Pancreas (tissue), 10 donors: ENCODE measurements at regions not wholly inside any gene's neighbourhood (a gene's known extent, or its start where the extent isn't known, plus 50 kb on each side); places are given as distances from the start of the nearest gene placed in this dataset.
"Not testable (repeated sequence)": the region's sequence is repeated elsewhere in the genome, so short reads cannot be mapped to it uniquely, and the experiment has no call there.

Experiments
- ATAC-seq, 4 donors: fragments of 200-7000 bp; cut with Tn5 transposase; one replicate each; pipeline versions ENCODE4 v1.8.0 to v1.9.1; 2020; ENCODE audit warnings: mild to moderate bottlenecking in 4 of 4, moderate library complexity in 4 of 4
- DNase-seq, 6 donors: peaks; one replicate each; pipeline ENCODE4 v3.0.0-alpha.2; 2020
- FAIRE-seq: peaks from 2 replicates; lab custom pipeline; 2012; peaks lifted over from hg19 to GRCh38; lab: Jason Lieb, UNC
- H3K27ac ChIP-seq, 4 donors: fragments of 200-600 bp; sonication (generic); 1 replicate in 3 of 4; 2 replicates in 1 of 4; pipeline versions ENCODE4 v1.5.0 to v1.8.0; 2020
- H3K27me3 ChIP-seq, 4 donors: fragments of 200-600 bp; one replicate each; pipeline ENCODE4 v1.8.0; 2021
- H3K36me3 ChIP-seq, 3 donors: fragments of 200-600 bp; sonication (generic) in 1 of 3; one replicate each; pipeline versions ENCODE4 v1.5.0 to v1.8.0; 2020 to 2021
- H3K4me1 ChIP-seq, 3 donors: fragments of 200-600 bp; one replicate each; pipeline ENCODE4 v1.8.0; 2021
- H3K4me3 ChIP-seq, 4 donors: fragments of 200-600 bp; sonication (generic) in 2 of 4; one replicate each; pipeline versions ENCODE4 v1.5.0 to v1.8.0; 2020 to 2021
- H3K9me3 ChIP-seq, 4 donors: fragments of 200-600 bp; one replicate each; pipeline ENCODE4 v1.8.0; 2021
- CTCF ChIP-seq, 4 donors: fragments of 200-600 bp; sonication (generic) in 3 of 4; IDR thresholded peaks; one replicate each; pipeline versions ENCODE4 v1.5.0 to v1.8.0; 2021; ENCODE audit warnings: antibody characterized with exemption in 4 of 4
- WGBS, 2 donors: extraction: QIAGEN DNeasy Blood & Tissue Kit; methylation state at CpG; one replicate each; pipeline ENCODE4 v1.1.7; 2013; 5-methylcytosine and 5-hydroxymethylcytosine counted together
- intact Hi-C, 3 donors: fragments of 100-400 bp; cut with DNase I; formaldehyde crosslinking; loops; one replicate each; pipeline versions ENCODE4 v1.11.1 to v1.14.2; 2022
- donor health status: healthy with polysubstance abuse.
- donor health status: DM: no; HTN: no; CAD: no; lungs with moderate emphysema.
- donor health status: DM: no; HTN: no; CAD: no.
- donor health status: control.
- donor health status: control.
- donor health status: Bipolar disorder and iron deficiency.
- donor health status: DM: yes; HTN: yes; CAD: no.
- donor health status: DM: no; HTN: no; CAD: no.
- donor health status: DM: no; HTN: no; CAD: no.
- donor health status: DM: yes; HTN: yes; CAD: no.

GRCh38 chr10:118823256-118823907 is 68.6 kb upstream of the CACUL1 start:
- intact Hi-C loops, result no loop called here
- no peak for TF ChIP-seq CTCF (IDR thresholded peaks at IDR 0.05)

GRCh38 chr10:118827053-118827452 is 72.3 kb upstream of the CACUL1 start:
- intact Hi-C loops, result no loop called here
- DNase-seq (no peak), ATAC-seq (peak in 1 of 4 donors; percentile 46), FAIRE-seq (no peak)
- no peak for TF ChIP-seq CTCF (IDR thresholded peaks at IDR 0.05)
- no peaks in the 10 kb centered on the region for H3K9me3 ChIP-seq
- no peaks in the 10 kb centered on the region for H3K4me1 ChIP-seq
- H3K27me3 ChIP-seq, result no peaks in the 10 kb centered on the region
- H3K4me3 ChIP-seq, result no peak overlapping the region
- H3K36me3 ChIP-seq, result no peaks in the 10 kb centered on the region
- no peak overlapping the region for H3K27ac ChIP-seq
- WGBS, 2 donors, result 0 to 36% methylated on average over 1 of the region's 1 CpG

More at GRCh38 chr10:118823256-118823907, 68.6 kb upstream of the CACUL1 start:
- DNase-seq (no peak), FAIRE-seq (no peak), ATAC-seq (no peak)
- Histone ChIP-seq H3K36me3 (no peaks in the 10 kb centered on the region), H3K4me1 (no peaks in the 10 kb centered on the region), H3K27me3 (no peaks in the 10 kb centered on the region), H3K4me3 (no peak overlapping the region), H3K27ac (no peak overlapping the region), H3K9me3 (no peaks in the 10 kb centered on the region)
- 95 to 96% methylated on average over 4 of the region's 4 CpGs for WGBS, 2 donors

GRCh38 chr10:118827466-118828155 is 72.8 kb upstream of the CACUL1 start:
- Histone ChIP-seq H3K4me3 (no peak overlapping the region), H3K36me3 (no peaks in the 10 kb centered on the region), H3K4me1 (no peaks in the 10 kb centered on the region), H3K9me3 (no peaks in the 10 kb centered on the region), H3K27me3 (no peaks in the 10 kb centered on the region), H3K27ac (no peak overlapping the region)
- TF ChIP-seq CTCF (IDR thresholded peaks at IDR 0.05), result no peak
- ATAC-seq (no peak), DNase-seq (no peak), FAIRE-seq (no peak)
- 70 to 74% methylated on average over 7 of the region's 7 CpGs for WGBS, 2 donors
- intact Hi-C loops, result no loop called here

- intact Hi-C loops, result no loop called here
- no peak overlapping the region for H3K4me3 ChIP-seq
- FAIRE-seq, result no peak
- H3K27ac ChIP-seq, result no peak overlapping the region
- ATAC-seq, result peak in 3 of 4 donors; percentile 63 to 72 (median 63)
- no peak for TF ChIP-seq CTCF (IDR thresholded peaks at IDR 0.05)
- no peaks in the 10 kb centered on the region for H3K36me3 ChIP-seq
- H3K27me3 ChIP-seq, result no peaks in the 10 kb centered on the region
- H3K4me1 ChIP-seq, result peaks cover 0 to 4% (median 0%) of the 10 kb centered on the region in 3 donors
- peak in 2 of 6 donors; percentile 18 to 37 for DNase-seq
- 57 to 59% methylated on average over 7 of the region's 7 CpGs for WGBS, 2 donors
- no peaks in the 10 kb centered on the region for H3K9me3 ChIP-seq
These were observed 77.5 kb upstream of the CACUL1 start for GRCh38 chr10:118832241-118832651.

- 76 to 90% methylated on average over 5 of the region's 5 CpGs for WGBS, 2 donors
- H3K27me3 ChIP-seq, H3K4me3 ChIP-seq, H3K27ac ChIP-seq, H3K36me3 ChIP-seq, FAIRE-seq, H3K4me1 ChIP-seq, ATAC-seq, H3K9me3 ChIP-seq, DNase-seq, intact Hi-C loops: not testable (repeated sequence)
These were observed 79.6 kb upstream of the CACUL1 start for GRCh38 chr10:118834370-118834769.
